A673 (cell line): ENCODE measurements at regions not wholly inside any gene's neighbourhood (a gene's known extent, or its start where the extent isn't known, plus 50 kb on each side); places are given as distances from the start of the nearest gene placed in this dataset.

ENCODE experiments used
- BruUV-seq: library from RNA; stranded (reverse); fragments of 400-500 nt; replicated peaks from 2 replicates; lab custom pipeline; 2021; lab: Mats Ljungman, UMichigan
- CTCF ChIA-PET: fragments of 300-600 bp; sonication (Branson Sonifier 250); formaldehyde crosslinking; loops from one replicate; lab custom pipeline; 2022; ENCODE audit warnings: antibody characterized with exemption; lab: Charles Lee
- POLR2A ChIA-PET: fragments of 300-600 bp; sonication (Branson Sonifier 250); formaldehyde crosslinking; loops from one replicate; lab custom pipeline; 2022; ENCODE audit warnings: antibody characterized with exemption; ENCODE audit not compliant: low non-redundant PET; lab: Charles Lee
- DNase-seq: peaks from one replicate; pipeline ENCODE4 v3.0.0-alpha.2; 2015; ENCODE audit warnings: low spot score
- H3K27ac ChIP-seq: fragments of 200-600 bp; sonication (generic); 2 replicates; pipeline ENCODE4 v1.5.1; 2016; ENCODE audit warnings: mixed run types, low read depth, mild to moderate bottlenecking, mixed read lengths, antibody characterized with exemption, low read length; ENCODE audit not compliant: poor library complexity, severe bottlenecking
- H3K27me3 ChIP-seq: fragments of 200-600 bp; sonication (generic); replicated peaks from 2 replicates; pipeline ENCODE4 v1.6.1; 2017; ENCODE audit warnings: mixed run types, low read depth, mild to moderate bottlenecking, mixed read lengths, antibody characterized with exemption, low read length; ENCODE audit not compliant: insufficient read depth, poor library complexity
- H3K36me3 ChIP-seq: fragments of 200-600 bp; sonication (generic); 2 replicates; pipeline ENCODE4 v1.6.1; 2016; ENCODE audit warnings: mixed run types, mild to moderate bottlenecking, mixed read lengths, antibody characterized with exemption, low read length; ENCODE audit not compliant: insufficient read depth, poor library complexity, severe bottlenecking
- H3K4me1 ChIP-seq: fragments of 200-600 bp; sonication (generic); 2 replicates; pipeline ENCODE4 v1.6.1; 2017; ENCODE audit warnings: mixed run types, mild to moderate bottlenecking, mixed read lengths, antibody characterized with exemption, low read length; ENCODE audit not compliant: insufficient read depth, poor library complexity, severe bottlenecking
- H3K4me3 ChIP-seq: fragments of 200-600 bp; sonication (generic); 2 replicates; pipeline ENCODE4 v1.5.1; 2016; ENCODE audit warnings: low read depth, mixed run types, mild to moderate bottlenecking, mixed read lengths, low read length; ENCODE audit not compliant: poor library complexity, severe bottlenecking
- H3K9me3 ChIP-seq: fragments of 200-600 bp; sonication (generic); 2 replicates; pipeline ENCODE4 v1.6.1; 2016; ENCODE audit warnings: mixed run types, low read depth, mild to moderate bottlenecking, mixed read lengths, antibody characterized with exemption, low read length; ENCODE audit not compliant: poor library complexity, severe bottlenecking
- EZH2 ChIP-seq: fragments of 200-600 bp; sonication (generic); IDR thresholded peaks from 2 replicates; pipeline ENCODE4 v1.6.1; 2017; ENCODE audit warnings: borderline replicate concordance, low read depth, mild to moderate bottlenecking, mixed read lengths, antibody characterized with exemption, low read length; ENCODE audit not compliant: poor library complexity, severe bottlenecking
- intact Hi-C: fragments of 100-400 bp; cut with micrococcal nuclease; formaldehyde crosslinking; loops from one replicate; pipeline ENCODE4 v1.10.0; 2022; ENCODE audit not compliant: unreplicated experiment
- TF ChIP-seq, protein P1 (sequence below): fragments of 300-800, 200-600 bp; sonication (generic); conservative IDR thresholded peaks from 2 replicates; pipeline ENCODE4 v1.5.1; 2017; ENCODE audit warnings: low read depth, mild to moderate bottlenecking, antibody characterized with exemption, low read length, moderate library complexity, mixed read lengths

DNA sequence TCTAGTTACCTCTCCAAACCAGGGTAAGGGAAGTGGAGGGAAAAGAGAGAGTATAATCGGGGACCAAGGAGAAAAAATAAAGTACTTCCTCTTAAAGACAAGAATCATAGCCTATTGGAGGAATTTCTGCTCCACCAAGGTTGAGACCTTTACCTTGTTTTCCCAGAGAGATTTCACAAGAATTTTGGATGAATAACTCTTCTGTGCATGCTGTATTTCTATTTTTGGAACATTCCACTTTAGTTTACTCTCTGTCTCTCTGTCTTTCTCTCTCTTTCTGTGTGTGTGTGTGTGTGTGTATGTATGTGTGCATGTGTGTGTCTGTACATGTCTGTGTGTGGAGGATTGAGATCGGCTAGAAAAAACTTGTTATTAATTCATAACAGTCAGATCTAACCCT, 318.4 kb upstream of the RGS18 start:
- Histone ChIP-seq H3K36me3 (no peaks in the 10 kb centered on the region), H3K9me3 (no peaks in the 10 kb centered on the region), H3K27ac (no peak overlapping the region), H3K27me3 (no peaks in the 10 kb centered on the region), H3K4me1 (peaks cover 4% of the 10 kb centered on the region), H3K4me3 (no peak overlapping the region)
- ChIA-PET CTCF (no interaction called here), POLR2A (no interaction called here)
- no TSS peak for BruUV-seq
- TF ChIP-seq, protein P1, sequence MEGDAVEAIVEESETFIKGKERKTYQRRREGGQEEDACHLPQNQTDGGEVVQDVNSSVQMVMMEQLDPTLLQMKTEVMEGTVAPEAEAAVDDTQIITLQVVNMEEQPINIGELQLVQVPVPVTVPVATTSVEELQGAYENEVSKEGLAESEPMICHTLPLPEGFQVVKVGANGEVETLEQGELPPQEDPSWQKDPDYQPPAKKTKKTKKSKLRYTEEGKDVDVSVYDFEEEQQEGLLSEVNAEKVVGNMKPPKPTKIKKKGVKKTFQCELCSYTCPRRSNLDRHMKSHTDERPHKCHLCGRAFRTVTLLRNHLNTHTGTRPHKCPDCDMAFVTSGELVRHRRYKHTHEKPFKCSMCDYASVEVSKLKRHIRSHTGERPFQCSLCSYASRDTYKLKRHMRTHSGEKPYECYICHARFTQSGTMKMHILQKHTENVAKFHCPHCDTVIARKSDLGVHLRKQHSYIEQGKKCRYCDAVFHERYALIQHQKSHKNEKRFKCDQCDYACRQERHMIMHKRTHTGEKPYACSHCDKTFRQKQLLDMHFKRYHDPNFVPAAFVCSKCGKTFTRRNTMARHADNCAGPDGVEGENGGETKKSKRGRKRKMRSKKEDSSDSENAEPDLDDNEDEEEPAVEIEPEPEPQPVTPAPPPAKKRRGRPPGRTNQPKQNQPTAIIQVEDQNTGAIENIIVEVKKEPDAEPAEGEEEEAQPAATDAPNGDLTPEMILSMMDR, result no peak
- TF ChIP-seq EZH2, result no peak
- DNase-seq, result no peak
- intact Hi-C loops, result no loop called here

DNA sequence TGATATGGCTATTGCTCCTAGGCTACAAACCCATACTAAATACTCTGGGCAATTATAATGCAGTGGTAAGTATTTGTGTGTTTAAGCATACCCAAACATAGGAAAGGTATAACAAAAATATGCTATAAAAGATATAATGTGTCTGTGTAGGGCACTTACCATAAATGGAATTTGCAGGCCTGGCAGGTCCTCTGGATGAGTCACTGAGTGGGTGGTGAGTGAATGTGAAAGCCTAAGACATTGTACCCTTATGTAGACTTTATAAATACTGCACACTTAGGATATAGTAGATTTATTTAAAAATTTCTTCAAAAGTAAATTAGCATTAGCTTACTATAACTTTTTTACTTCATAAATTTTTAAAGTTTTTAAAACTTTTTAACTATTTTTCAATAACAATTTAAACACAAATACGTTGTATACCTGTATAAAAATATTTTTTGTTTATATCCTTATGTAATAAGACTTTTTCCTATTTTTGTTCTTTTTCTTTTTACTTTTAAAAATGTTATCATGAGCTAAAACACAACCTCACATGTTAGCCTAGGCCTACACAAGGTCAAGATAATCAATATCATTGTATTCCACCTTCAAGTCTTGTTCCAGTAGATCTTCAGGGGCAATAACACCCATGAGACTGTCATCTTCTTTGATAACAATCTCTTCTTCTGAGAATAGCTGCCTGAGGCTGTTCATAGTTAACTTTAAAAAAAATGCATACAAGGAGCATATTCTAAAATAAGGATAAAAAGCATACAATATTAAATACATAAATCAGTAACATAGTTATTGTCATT, 306.3 kb upstream of the RGS18 start:
- Histone ChIP-seq H3K4me3 (no peak overlapping the region), H3K36me3 (no peaks in the 10 kb centered on the region), H3K4me1 (no peaks in the 10 kb centered on the region), H3K27me3 (no peaks in the 10 kb centered on the region), H3K9me3 (no peaks in the 10 kb centered on the region), H3K27ac (no peak overlapping the region)
- TF ChIP-seq, protein P1, result no peak
- TF ChIP-seq EZH2, result no peak
- ChIA-PET CTCF (no interaction called here), POLR2A (no interaction called here)
- intact Hi-C loops, result no loop called here
- BruUV-seq, result no TSS peak
- peak; percentile 38 for DNase-seq

DNA sequence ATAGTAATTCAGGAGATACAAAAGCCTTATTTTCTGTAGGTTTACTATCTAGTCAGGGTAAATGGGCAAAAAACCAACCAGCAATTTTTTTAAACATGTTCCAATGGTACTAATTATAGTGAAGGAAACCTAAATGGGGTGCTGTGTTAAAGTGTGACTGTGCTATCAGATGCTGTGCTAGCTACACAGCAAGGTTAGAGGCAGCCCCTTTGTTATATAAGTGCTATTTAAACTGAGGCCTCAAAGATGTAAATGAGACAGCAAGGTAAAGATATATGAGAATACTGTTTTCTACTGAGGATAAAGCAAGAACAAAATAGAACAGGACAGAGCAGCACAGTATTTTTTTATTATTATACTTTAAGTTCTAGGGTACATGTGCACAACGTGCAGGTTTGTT, 305.4 kb upstream of the RGS18 start:
- H3K27me3 ChIP-seq, result no peaks in the 10 kb centered on the region
- no TSS peak for BruUV-seq
- ChIA-PET CTCF (no interaction called here), POLR2A (no interaction called here)
- intact Hi-C loops, result no loop called here
- H3K9me3 ChIP-seq, result no peaks in the 10 kb centered on the region
- H3K27ac ChIP-seq, result no peak overlapping the region
- TF ChIP-seq, protein P1, result no peak
- TF ChIP-seq EZH2, result no peak
- DNase-seq, result no peak
- no peaks in the 10 kb centered on the region for H3K36me3 ChIP-seq
- no peaks in the 10 kb centered on the region for H3K4me1 ChIP-seq
- no peak overlapping the region for H3K4me3 ChIP-seq
